Fibroblast of pulmonary artery (primary cell): ENCODE measurements at regions not wholly inside any gene's neighbourhood (a gene's known extent, or its start where the extent isn't known, plus 50 kb on each side); places are given as distances from the start of the nearest gene placed in this dataset.

ENCODE experiments used
- DNase-seq: peaks from one replicate; pipeline ENCODE4 v3.0.0-alpha.2; 2010; ENCODE audit warnings: low read depth
- H3K4me3 ChIP-seq: replicated peaks from 2 replicates; pipeline ENCODE4 v1.5.1; 2011; ENCODE audit warnings: low read depth, mild to moderate bottlenecking, control low read depth, low read length, moderate library complexity
- CTCF ChIP-seq: IDR thresholded peaks from 2 replicates; pipeline ENCODE4 v1.5.1; 2011; ENCODE audit warnings: mild to moderate bottlenecking, control low read depth, low read length, inconsistent platforms; ENCODE audit errors: missing control alignments

- DNase-seq = no peak
- H3K4me3 ChIP-seq = no peak overlapping the region
- no peak for TF ChIP-seq CTCF
These were observed 249.3 kb downstream of the ANKRD50 start for GRCh38 chr4:124462954-124463828.

- no peak for DNase-seq
- H3K4me3 ChIP-seq = no peak overlapping the region
- TF ChIP-seq CTCF = no peak
These were observed 247.7 kb downstream of the ANKRD50 start for GRCh38 chr4:124464836-124465235.

GRCh38 chr4:124468360-124468759, 244.2 kb downstream of the ANKRD50 start:
- H3K4me3 ChIP-seq = no peak overlapping the region
- no peak for DNase-seq
- no peak for TF ChIP-seq CTCF

- DNase-seq = no peak
- TF ChIP-seq CTCF = no peak
- no peak overlapping the region for H3K4me3 ChIP-seq
These were observed 242.6 kb downstream of the ANKRD50 start for GRCh38 chr4:124469981-124470380.

GRCh38 chr4:124478470-124478869, 234.1 kb downstream of the ANKRD50 start:
- no peak overlapping the region for H3K4me3 ChIP-seq
- TF ChIP-seq CTCF = no peak
- peak; percentile 80 for DNase-seq

- DNase-seq = no peak
- TF ChIP-seq CTCF = no peak
- H3K4me3 ChIP-seq = no peak overlapping the region
These were observed 232.5 kb downstream of the ANKRD50 start for GRCh38 chr4:124480061-124480460.

- H3K4me3 ChIP-seq = no peak overlapping the region
- no peak for DNase-seq
- no peak for TF ChIP-seq CTCF
These were observed 231.4 kb downstream of the ANKRD50 start for GRCh38 chr4:124481123-124481522.
